ENCODE measurements at regions not wholly inside any gene's neighbourhood (a gene's known extent, or its start where the extent isn't known, plus 50 kb on each side); places are given as distances from the start of the nearest gene placed in this dataset.

GRCh38 chr6:132131351-132131750 lies 180.2 kb upstream of the CCN2 start:
- TF ChIP-seq POLR2AphosphoS5 (IDR thresholded peaks at IDR 0.05; ENCODE audit: low read depth, low read length): no peak
- no peak for TF ChIP-seq POLR2A (IDR thresholded peaks at IDR 0.05; ENCODE audit: low read depth, low read length)
